SK-N-MC (cell line): ENCODE measurements at regions not wholly inside any gene's neighbourhood (a gene's known extent, or its start where the extent isn't known, plus 50 kb on each side); places are given as distances from the start of the nearest gene placed in this dataset.

Source experiments
- EZH2 ChIP-seq: fragments of 200-600 bp; sonication (generic); IDR thresholded peaks from one replicate; pipeline ENCODE4 v1.6.1; 2017; ENCODE audit warnings: antibody characterized with exemption
- FOXP2 ChIP-seq: optimal IDR thresholded peaks from 2 replicates; pipeline ENCODE3; 2011; ENCODE audit warnings: mild to moderate bottlenecking, moderate library complexity; ENCODE audit not compliant: insufficient read depth; ENCODE audit errors: extremely low read length, control extremely low read depth
- POLR2AphosphoS5 ChIP-seq: IDR thresholded peaks from 2 replicates; pipeline ENCODE4 v1.6.1; 2012; ENCODE audit warnings: mild to moderate bottlenecking, low read depth, low read length, borderline replicate concordance

DNA sequence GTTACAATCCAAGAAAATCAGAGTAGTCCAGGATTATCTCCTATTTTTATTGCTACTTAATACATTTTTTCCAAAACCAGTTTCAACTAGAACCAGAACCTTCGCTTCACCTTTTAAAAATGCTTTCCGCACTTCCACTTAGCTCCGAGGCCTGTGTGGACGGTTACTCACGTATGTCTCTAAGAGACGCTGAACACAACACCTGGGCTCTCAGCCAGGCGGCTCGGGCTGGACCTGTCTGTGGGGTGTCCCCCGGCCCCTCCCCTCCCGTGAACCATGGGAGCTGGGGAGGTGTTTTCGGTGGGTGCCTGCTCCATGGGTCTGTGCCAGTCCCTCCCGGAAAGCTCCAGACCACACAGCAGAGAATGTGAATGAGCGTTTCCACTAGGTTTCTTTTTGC, 223.8 kb downstream of the GLI2 start:
- TF ChIP-seq EZH2 (no peak), POLR2AphosphoS5 (no peak), FOXP2 (no peak)
